NCI-H1694 treated with DMSO at 0.1 percent for 48 hours (cell line): ENCODE measurements at regions not wholly inside any gene's neighbourhood (a gene's known extent, or its start where the extent isn't known, plus 50 kb on each side); places are given as distances from the start of the nearest gene placed in this dataset.
"Not testable (repeated sequence)": the region's sequence is repeated elsewhere in the genome, so short reads cannot be mapped to it uniquely, and the experiment has no call there.

Source experiments
- DNase-seq: peaks from one replicate; lab custom pipeline; 2025; lab: John Stamatoyannopoulos, UW

DNA sequence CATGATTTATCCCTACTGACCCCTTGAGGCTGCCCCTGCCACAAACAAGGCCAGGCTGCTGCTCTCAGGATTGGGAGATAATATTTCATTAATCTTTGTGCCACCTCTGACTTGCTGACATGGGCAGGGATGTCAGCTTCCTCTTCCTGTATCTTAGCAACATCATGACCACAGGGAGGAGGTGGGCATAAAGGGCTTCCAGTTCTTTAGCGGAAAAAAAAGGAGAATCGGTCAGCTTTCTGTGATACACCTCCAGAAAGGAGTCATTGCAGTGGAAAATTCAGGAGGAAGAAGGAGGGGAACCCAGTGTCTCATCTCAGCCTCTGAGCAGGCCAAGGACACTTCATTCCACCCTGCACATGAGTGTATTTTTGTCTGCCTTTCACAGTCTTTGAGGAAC lies 206.8 kb upstream of the SDK2 start:
- DNase-seq: no peak

DNA sequence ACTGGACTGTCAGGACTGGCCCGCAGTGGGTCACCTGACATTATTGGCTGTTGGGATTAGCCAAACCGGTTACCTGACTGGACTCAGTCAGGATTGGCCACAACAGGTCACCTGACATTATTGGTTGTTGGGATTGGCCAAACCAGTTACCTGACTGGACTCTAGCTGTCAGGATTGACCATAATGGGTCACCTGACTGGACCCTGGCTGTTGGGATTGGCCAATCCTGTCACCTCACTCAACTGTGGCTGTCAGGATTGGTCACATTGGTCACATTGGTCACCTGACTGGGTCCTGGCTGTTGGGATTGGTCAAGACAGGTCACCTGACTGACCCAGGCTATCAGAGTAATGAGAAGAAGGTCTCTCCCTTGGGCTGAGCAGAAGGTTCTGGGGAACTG lies 207.7 kb upstream of the SDK2 start:
- no peak for DNase-seq

GRCh38 chr17:73855720-73856333 lies 211.6 kb upstream of the SDK2 start:
- DNase-seq: no peak

- DNase-seq: no peak
These were observed 212.3 kb upstream of the SDK2 start for GRCh38 chr17:73856556-73856955.

DNA sequence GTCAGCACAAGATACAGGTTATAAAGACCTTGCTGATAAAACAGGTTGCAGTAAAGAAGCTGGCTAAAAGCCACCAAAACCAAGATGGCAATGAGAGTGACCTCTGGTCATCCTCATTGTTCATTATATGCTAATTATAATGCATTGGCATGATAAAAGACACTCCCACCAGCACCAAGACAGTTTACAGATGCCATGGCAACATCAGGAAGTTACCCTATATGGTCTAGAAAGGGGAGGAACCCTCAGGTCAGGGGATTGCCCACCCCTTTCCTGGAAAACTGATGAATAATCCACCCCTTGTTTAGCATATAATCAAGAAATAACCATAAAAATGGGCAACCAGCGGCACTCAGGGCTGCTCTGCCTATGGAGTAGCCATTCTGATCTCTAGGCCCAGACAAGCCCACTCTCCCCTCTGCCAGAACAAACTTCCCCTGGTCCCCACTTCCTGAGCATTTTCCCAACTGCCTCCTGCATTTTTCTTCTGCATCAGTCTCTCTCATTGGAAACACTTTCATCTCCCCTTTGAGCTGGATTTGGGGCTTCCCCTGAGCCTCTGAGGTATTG lies 215.3 kb upstream of the SDK2 start:
- DNase-seq: not testable (repeated sequence)

- DNase-seq: no peak
These were observed 217.3 kb upstream of the SDK2 start for GRCh38 chr17:73861543-73861942.

- DNase-seq: no peak
These were observed 219.7 kb upstream of the SDK2 start for GRCh38 chr17:73863761-73864535.

DNA sequence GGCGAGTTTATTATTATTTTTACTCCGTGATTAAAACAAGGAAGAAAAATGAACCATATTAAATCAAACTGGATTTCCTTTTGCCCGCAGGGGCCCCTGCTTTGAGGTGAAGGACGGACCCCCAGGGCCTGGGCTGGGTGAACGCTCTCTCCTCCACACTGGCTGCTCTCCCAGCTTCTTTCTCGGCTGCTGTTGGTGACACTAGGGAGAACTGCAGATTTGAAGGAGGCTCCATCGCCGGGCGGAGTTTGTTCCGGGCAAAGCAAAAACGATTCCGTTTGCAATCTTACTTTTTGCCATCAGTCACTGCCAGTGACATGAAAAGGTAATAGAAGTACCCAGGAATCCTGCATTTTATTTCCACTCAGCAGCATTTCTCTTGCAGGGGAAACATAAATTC lies 221.6 kb upstream of the SDK2 start:
- no peak for DNase-seq

GRCh38 chr17:73867056-73867455 lies 222.8 kb upstream of the SDK2 start:
- DNase-seq: no peak

GRCh38 chr17:73870068-73870467 lies 225.8 kb upstream of the SDK2 start:
- no peak for DNase-seq

DNA sequence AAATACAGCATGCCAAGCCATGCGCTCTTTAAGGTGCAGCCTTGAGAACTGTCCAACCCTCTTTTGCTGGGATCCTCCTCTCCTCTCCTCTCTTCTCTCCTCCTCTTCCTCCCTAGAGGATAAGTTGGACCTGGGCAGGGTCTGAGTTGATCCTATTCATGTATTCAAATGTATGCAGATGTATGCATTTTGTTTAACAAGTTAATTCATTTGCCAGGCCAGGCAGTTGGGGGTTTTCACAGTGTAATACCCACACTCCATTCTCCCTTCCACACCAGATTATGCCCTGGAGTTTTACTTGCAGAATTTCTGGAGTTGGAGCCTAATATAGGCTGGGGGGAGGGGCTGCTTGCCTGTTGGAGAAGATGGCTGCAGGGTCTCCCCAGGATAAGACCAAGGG lies 226.2 kb upstream of the SDK2 start:
- DNase-seq: no peak

- DNase-seq: no peak
These were observed 228.6 kb upstream of the SDK2 start for GRCh38 chr17:73872816-73873215.

- no peak for DNase-seq
These were observed 229.9 kb upstream of the SDK2 start for GRCh38 chr17:73874008-73874720.

DNA sequence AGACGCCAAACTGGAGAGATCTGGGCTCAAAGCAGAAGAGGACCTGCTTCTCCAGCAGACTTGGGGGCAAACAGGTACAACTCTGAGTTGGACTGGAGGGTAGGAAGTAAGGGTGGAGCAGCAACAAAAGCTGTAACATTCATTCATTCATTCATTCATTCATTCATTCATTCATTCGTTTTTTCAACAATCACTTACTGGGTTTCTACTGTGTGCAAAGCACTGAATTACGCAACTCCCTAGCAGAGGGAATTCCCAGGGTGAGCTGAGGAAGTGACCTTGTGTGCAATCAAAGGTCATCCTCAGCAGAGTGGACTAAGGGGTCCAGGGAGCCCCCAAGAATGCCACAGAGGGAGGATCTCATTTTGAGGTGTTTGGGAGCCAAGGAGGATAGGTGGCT lies 231.1 kb upstream of the SDK2 start:
- no peak for DNase-seq

GRCh38 chr17:73877962-73878361 lies 233.7 kb upstream of the SDK2 start:
- DNase-seq: no peak

- no peak for DNase-seq
These were observed 234.7 kb upstream of the SDK2 start for GRCh38 chr17:73878923-73879322.

- DNase-seq: no peak
These were observed 235.7 kb upstream of the SDK2 start for GRCh38 chr17:73879987-73880386.

- no peak for DNase-seq
These were observed 238.3 kb upstream of the SDK2 start for GRCh38 chr17:73882590-73882989.

- no peak for DNase-seq
These were observed 238.9 kb upstream of the SDK2 start for GRCh38 chr17:73883175-73883574.

DNA sequence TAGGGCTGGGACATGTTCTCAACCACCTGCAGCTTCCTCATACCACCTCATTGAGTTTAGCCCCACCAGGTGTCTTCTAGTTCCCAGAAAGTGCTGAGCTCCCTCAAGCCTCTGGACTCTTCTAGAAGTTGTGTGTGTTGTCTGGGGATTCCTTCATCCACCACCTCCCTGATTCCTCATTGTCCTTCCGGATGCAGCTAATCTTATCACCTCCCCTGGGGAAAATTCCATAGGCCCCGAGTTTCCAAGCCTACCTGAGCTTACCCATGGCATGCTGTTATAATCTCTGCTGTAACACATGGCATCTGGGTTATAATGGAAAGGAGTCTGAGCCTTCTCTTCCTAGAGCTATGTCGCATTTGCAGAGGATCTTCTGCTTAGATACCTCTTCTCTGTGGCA lies 243.5 kb upstream of the SDK2 start:
- DNase-seq: no peak

- no peak for DNase-seq
These were observed 244.6 kb upstream of the SDK2 start for GRCh38 chr17:73888862-73889261.

GRCh38 chr17:73889439-73889838 lies 245.2 kb upstream of the SDK2 start:
- DNase-seq: no peak

GRCh38 chr17:73890831-73891405 lies 246.7 kb upstream of the SDK2 start:
- peak; percentile 61 for DNase-seq
